ENCODE measurements at regions not wholly inside any gene's neighbourhood (a gene's known extent, or its start where the extent isn't known, plus 50 kb on each side); places are given as distances from the start of the nearest gene placed in this dataset.

DNA sequence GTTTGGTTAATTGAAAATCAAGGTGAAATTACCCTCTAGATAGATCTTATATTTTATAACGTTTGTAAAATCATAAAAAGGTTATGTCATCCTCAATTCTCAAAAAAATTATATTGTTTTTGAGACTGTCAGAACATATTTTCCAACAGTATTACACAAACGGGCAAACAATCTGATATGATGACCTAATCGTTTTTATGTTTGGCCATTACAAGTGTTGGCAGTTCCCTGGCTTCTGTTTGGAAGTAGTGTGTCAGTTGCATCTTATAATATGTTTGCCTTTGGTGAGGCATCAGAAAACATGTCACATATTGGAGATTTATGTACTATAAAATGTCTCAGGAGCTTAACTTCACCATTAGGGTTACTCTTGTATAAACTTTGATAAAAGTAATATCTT lies 308.1 kb upstream of the EPHA7 start:
- DNase-seq (no peak), ATAC-seq (no peak)
- no peak overlapping the region for H3K27ac ChIP-seq
- no peaks in the 10 kb centered on the region for H3K36me3 ChIP-seq
- H3K4me3 ChIP-seq: no peak overlapping the region
- TF ChIP-seq, protein P1, sequence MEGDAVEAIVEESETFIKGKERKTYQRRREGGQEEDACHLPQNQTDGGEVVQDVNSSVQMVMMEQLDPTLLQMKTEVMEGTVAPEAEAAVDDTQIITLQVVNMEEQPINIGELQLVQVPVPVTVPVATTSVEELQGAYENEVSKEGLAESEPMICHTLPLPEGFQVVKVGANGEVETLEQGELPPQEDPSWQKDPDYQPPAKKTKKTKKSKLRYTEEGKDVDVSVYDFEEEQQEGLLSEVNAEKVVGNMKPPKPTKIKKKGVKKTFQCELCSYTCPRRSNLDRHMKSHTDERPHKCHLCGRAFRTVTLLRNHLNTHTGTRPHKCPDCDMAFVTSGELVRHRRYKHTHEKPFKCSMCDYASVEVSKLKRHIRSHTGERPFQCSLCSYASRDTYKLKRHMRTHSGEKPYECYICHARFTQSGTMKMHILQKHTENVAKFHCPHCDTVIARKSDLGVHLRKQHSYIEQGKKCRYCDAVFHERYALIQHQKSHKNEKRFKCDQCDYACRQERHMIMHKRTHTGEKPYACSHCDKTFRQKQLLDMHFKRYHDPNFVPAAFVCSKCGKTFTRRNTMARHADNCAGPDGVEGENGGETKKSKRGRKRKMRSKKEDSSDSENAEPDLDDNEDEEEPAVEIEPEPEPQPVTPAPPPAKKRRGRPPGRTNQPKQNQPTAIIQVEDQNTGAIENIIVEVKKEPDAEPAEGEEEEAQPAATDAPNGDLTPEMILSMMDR (IDR thresholded peaks at IDR 0.05): no peak
- no peaks in the 10 kb centered on the region for H3K4me1 ChIP-seq
- H3K9me3 ChIP-seq: no peaks in the 10 kb centered on the region
- intact Hi-C loops (cut with DNase I): no loop called here
- H3K27me3 ChIP-seq: no peaks in the 10 kb centered on the region

DNA sequence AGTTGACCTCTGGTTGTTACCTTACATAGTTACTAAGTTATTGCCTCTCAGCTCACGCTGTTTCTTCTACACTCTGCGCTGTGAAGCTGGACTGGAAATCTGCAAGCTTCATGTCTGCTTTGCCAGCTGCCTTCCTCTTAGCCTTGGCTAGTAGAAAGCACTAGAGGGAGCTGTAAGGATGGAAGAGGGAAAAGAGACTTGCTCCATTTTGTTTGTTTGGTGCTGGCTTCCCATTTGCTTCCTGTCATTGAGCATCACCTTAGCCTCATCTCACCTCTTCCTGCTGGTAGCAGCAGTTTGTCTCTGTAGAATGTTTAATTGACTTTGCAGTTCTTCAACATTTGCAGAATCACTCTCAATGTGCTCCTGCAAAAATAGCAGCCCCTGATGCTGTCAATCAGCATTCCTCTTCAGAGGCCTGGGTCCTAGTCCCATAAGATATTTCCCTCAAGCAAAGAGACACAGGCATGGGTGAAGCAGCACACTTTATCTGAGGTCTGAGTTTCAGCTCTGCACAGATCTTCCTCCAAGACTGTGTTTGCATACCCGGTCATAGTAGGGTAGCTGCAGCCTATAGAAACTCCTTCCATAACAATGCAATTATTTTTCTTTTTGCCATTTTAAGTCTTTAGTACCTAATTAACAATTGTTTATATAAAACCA lies 302.2 kb upstream of the EPHA7 start:
- no peak overlapping the region for H3K4me3 ChIP-seq
- no peaks in the 10 kb centered on the region for H3K27me3 ChIP-seq
- H3K36me3 ChIP-seq: no peaks in the 10 kb centered on the region
- no peak for ATAC-seq
- no peak for DNase-seq
- intact Hi-C loops (cut with DNase I): no loop called here
- TF ChIP-seq, protein P1 (IDR thresholded peaks at IDR 0.05): no peak
- H3K9me3 ChIP-seq: peaks cover 0 to 1% of the 10 kb centered on the region in 2 donors
- H3K4me1 ChIP-seq: no peaks in the 10 kb centered on the region
- no peak overlapping the region for H3K27ac ChIP-seq

DNA sequence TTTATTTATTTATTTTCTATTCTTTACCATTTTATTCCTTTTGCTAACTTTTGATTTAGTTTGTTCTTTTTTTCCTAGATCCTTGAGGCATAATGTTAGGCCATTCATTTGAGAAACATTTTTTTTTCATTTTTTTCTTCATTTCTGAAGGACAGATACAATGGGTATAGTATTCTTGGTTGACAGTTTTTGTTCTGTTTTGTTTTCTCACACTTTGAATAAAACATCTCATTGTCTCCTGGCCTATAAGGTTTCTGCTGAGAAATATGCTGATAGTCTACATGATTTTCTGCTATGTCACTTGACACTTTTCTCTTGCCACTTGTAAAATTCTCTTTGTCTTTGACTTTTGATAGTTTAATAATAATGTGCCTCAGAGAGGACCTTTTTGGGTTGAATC lies 294.6 kb upstream of the EPHA7 start:
- DNase-seq: no peak
- intact Hi-C loops (cut with DNase I): no loop called here
- Histone ChIP-seq H3K9me3 (peaks cover 0 to 59% of the 10 kb centered on the region in 2 donors), H3K27ac (no peak overlapping the region), H3K4me1 (no peaks in the 10 kb centered on the region), H3K4me3 (no peak overlapping the region), H3K36me3 (no peaks in the 10 kb centered on the region), H3K27me3 (no peaks in the 10 kb centered on the region)
- TF ChIP-seq, protein P1 (IDR thresholded peaks at IDR 0.05): no peak
- ATAC-seq: no peak

DNA sequence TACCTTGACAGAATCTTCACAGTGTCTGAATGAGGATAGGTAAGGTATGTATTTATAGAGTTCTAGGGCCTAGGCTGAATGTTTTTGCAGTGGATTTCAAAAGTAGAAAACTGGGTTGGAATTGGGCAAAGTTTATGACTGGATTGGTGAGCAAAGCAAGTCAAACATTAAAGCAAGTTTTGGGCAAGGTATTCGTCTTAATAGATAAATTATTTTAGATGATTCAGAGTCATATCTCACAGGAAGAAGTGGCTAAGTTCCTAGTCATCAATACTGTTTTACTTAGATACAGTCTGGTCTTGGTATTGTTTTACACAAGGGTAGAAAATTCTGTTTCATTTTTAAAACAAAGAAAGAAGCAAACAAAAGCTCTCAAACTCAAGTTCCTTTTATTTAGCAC lies 284.1 kb upstream of the EPHA7 start:
- Histone ChIP-seq H3K27me3 (no peaks in the 10 kb centered on the region), H3K4me3 (no peak overlapping the region), H3K36me3 (no peaks in the 10 kb centered on the region), H3K9me3 (peaks cover 0 to 27% of the 10 kb centered on the region in 2 donors), H3K27ac (no peak overlapping the region), H3K4me1 (no peaks in the 10 kb centered on the region)
- ATAC-seq (no peak), DNase-seq (no peak)
- intact Hi-C loops (cut with DNase I): no loop called here
- TF ChIP-seq, protein P1 (IDR thresholded peaks at IDR 0.05): no peak

DNA sequence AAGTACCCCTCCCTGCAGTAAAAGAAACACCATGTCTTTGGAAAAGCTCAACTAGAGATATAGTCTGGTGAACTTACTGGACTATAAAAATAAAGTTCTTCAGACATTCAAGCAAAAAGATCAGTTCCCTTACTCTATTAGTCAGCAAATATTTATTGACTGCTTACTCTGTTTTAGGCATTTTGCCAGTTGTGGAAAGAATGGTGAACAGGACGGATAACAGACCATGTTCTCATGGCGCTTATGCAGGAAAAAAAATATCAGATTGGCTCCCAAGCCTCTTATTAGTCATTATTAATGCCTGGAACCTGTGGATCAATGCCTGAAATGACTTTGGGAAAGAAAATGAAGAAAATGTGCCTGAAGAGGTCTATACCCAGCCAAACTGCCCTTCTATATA lies 282.2 kb upstream of the EPHA7 start:
- TF ChIP-seq, protein P1 (IDR thresholded peaks at IDR 0.05): no peak
- peaks cover 0 to 8% of the 10 kb centered on the region in 2 donors for H3K9me3 ChIP-seq
- H3K27me3 ChIP-seq: no peaks in the 10 kb centered on the region
- no peaks in the 10 kb centered on the region for H3K36me3 ChIP-seq
- H3K4me1 ChIP-seq: no peaks in the 10 kb centered on the region
- H3K4me3 ChIP-seq: no peak overlapping the region
- no peak overlapping the region for H3K27ac ChIP-seq
- ATAC-seq: no peak
- no peak for DNase-seq
- intact Hi-C loops (cut with DNase I): no loop called here
